Erythroblast (primary cell): ENCODE measurements at regions not wholly inside any gene's neighbourhood (a gene's known extent, or its start where the extent isn't known, plus 50 kb on each side); places are given as distances from the start of the nearest gene placed in this dataset.

Source experiments
- GATA1 ChIP-seq: IDR thresholded peaks from 2 replicates; pipeline ENCODE4 v1.6.1; 2011; ENCODE audit warnings: low read depth, mild to moderate bottlenecking, control low read depth, low read length, moderate library complexity
- POLR2A ChIP-seq: IDR thresholded peaks from 2 replicates; pipeline ENCODE4 v1.6.1; 2011; ENCODE audit warnings: mild to moderate bottlenecking, low read length

- TF ChIP-seq POLR2A, result no peak
- no peak for TF ChIP-seq GATA1
These were observed 336.1 kb upstream of the RARB start for GRCh38 chr3:25091934-25092333.
